Small intestine (tissue), 7 donors: ENCODE measurements at regions not wholly inside any gene's neighbourhood (a gene's known extent, or its start where the extent isn't known, plus 50 kb on each side); places are given as distances from the start of the nearest gene placed in this dataset.

Source experiments
- DNase-seq, 2 donors: peaks; one replicate each; pipeline versions ENCODE4 v3.0.0 to v3.0.0-alpha.2; 2013
- FAIRE-seq: peaks from 2 replicates; lab custom pipeline; 2012; peaks lifted over from hg19 to GRCh38; lab: Jason Lieb, UNC
- H3K27ac ChIP-seq, 3 donors: one replicate each; pipeline ENCODE4 v1.5.1; 2013; ENCODE audit warnings: low read length in 2 of 3, mild to moderate bottlenecking in 2 of 3, control low read depth in 1 of 3, inconsistent platforms in 1 of 3, low read depth in 1 of 3, moderate library complexity in 1 of 3
- H3K27me3 ChIP-seq, 3 donors: one replicate each; pipeline ENCODE4 v1.6.1; 2013; ENCODE audit warnings: low read length in 3 of 3, inconsistent platforms in 1 of 3; ENCODE audit not compliant: control insufficient read depth in 3 of 3, insufficient read depth in 3 of 3
- H3K36me3 ChIP-seq, 3 donors: one replicate each; pipeline ENCODE4 v1.6.1; 2013; ENCODE audit warnings: low read length in 3 of 3, inconsistent platforms in 1 of 3, low read depth in 1 of 3, mild to moderate bottlenecking in 1 of 3, moderate library complexity in 1 of 3; ENCODE audit not compliant: control insufficient read depth in 3 of 3, insufficient read depth in 2 of 3
- H3K4me1 ChIP-seq, 3 donors: one replicate each; pipeline ENCODE4 v1.6.1; 2013; ENCODE audit warnings: low read length in 2 of 3, inconsistent platforms in 1 of 3, low read depth in 1 of 3, mild to moderate bottlenecking in 1 of 3, moderate library complexity in 1 of 3; ENCODE audit not compliant: control insufficient read depth in 3 of 3, insufficient read depth in 2 of 3
- H3K4me3 ChIP-seq, 3 donors: one replicate each; pipeline ENCODE4 v1.5.1; 2013; ENCODE audit warnings: low read length in 3 of 3, control low read depth in 1 of 3, inconsistent platforms in 1 of 3, low read depth in 1 of 3, mild to moderate bottlenecking in 1 of 3, moderate library complexity in 1 of 3
- H3K9me3 ChIP-seq, 2 donors: one replicate each; pipeline ENCODE4 v1.6.1; 2013; ENCODE audit warnings: low read depth in 1 of 2, low read length in 1 of 2; ENCODE audit not compliant: control insufficient read depth in 2 of 2, insufficient read depth in 1 of 2
- WGBS, 3 donors: extraction: QIAGEN DNeasy Blood & Tissue Kit; methylation state at CpG; one replicate each; pipeline ENCODE4 v1.1.7; 2013; 5-methylcytosine and 5-hydroxymethylcytosine counted together
- donor health status: healthy with polysubstance abuse.
- donor health status: control.
- donor health status: control.
- donor health status: Bipolar disorder and iron deficiency.
- donor health status: healthy.

DNA sequence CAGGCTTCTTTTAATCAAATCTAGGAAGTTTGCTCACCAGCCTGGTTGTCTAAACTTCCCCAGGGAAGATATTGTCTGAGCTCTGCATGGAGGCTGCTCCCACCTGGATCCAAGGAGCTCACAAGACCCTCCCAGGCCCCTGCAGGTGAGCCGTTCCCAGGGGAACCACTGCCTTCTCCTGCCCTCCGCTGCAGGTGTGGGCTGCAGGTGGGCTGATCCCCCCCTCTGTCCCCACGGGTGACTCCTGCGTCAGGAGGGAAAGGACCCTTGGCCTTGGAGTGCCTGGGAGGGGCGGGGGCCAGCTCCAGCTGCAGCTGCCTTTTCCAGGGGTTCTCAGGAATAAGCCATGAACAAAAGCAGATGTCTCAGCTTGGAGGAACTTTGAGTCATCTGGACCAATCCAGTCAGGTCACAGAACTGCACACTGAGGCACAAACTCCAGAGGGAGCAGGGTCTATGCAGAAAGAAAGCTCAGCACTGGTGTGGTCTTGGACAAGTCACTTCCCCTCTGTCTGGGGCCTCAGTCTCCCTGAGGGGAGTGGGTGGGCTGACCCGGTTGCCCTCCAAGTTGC, 246.6 kb upstream of the RTL1 start:
- Histone ChIP-seq H3K9me3 (no peaks in the 10 kb centered on the region), H3K4me1 (no peaks in the 10 kb centered on the region), H3K36me3 (no peaks in the 10 kb centered on the region), H3K27ac (no peak overlapping the region), H3K4me3 (no peak overlapping the region), H3K27me3 (peaks cover 0 to 15% (median 0%) of the 10 kb centered on the region in 3 donors)
- WGBS, 3 donors: 27 to 62% (median 62%) methylated on average over 5 to 6 of the region's 6 CpGs
- FAIRE-seq: no peak
- no peak for DNase-seq

DNA sequence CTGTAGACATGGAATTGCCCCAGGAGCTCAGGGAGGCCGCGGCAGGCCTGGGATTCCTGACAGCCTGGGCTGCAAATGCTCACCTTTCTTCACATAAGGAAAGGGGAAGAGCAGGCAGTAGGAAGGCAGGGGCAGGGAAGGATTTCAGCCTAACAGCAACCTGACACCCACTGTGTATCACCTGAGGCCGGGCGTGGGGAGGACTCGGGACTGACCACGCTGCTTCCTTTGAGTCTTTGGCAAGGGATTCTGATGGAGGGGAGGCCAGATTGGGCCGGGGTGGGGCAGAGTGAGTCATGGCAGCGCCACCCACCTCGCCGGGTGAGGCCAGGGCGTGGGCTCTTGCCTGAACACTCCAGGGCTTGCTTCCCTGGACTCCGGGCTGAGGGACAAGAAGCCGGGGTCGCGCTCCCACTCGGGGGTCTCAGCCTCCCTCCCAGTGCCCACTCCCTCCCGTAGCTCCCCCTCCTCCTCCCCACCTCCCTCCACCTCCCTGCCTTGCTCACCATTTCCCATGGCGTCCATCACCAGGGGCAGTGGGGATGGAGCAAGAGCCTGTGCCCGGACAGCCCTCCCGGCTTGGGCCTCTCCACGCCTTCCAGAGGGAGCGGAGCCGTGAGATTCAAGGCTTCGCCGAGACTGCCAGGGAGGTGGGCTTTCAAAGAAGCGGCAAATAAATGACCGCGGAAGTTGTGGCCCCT, 247.9 kb upstream of the RTL1 start:
- Histone ChIP-seq H3K27ac (no peak overlapping the region), H3K4me1 (no peaks in the 10 kb centered on the region), H3K4me3 (no peak overlapping the region), H3K9me3 (no peaks in the 10 kb centered on the region), H3K27me3 (peaks cover 0 to 15% (median 0%) of the 10 kb centered on the region in 3 donors), H3K36me3 (no peaks in the 10 kb centered on the region)
- 48 to 72% (median 62%) methylated on average over 28 of the region's 28 CpGs for WGBS, 3 donors
- DNase-seq: no peak
- FAIRE-seq: no peak

DNA sequence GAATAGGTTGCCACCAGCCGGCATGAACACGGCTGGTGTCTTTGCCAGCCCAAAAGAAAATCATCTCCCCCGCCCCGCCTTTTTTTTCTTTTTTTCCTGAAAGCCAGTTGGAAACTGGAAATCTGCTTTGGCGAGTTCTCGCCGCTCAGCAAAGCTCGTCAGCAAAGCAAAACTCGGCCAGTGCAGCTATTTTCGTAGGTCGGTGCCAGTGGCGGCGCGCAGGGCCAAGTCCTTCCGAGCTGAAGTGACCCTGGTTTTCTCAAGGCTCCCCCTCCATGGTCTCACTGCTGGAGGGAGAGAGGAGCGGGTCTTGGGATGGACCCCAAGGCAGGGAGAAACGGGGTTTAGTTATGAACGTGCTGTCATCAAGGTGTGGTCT, 248.4 kb upstream of the RTL1 start:
- no peak for FAIRE-seq
- no peak for DNase-seq
- Histone ChIP-seq H3K27ac (no peak overlapping the region), H3K9me3 (no peaks in the 10 kb centered on the region), H3K4me1 (no peaks in the 10 kb centered on the region), H3K4me3 (no peak overlapping the region), H3K36me3 (no peaks in the 10 kb centered on the region), H3K27me3 (peaks cover 0 to 15% (median 2%) of the 10 kb centered on the region in 3 donors)
- 82 to 85% (median 83%) methylated on average over 18 of the region's 18 CpGs for WGBS, 3 donors

DNA sequence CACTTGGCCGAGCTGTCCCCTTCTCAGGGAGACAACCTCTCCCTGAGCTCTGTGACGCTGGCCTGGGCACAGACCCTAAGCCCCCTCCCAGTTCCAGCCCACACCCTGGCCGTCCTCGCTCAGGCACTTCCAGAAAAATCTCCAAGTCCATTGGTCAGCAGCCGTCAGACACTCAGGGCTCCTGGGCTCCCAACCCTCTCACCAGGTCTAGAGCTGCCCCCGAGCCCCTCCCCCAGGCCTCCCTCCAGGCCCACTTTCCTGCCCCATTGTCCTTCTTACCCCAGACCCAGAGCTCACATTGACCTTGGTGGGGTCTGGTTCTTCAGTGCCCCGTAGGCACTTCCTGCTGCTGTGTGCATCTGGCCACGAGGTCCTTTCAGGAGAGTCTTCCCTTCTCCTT, 249.3 kb upstream of the RTL1 start:
- Histone ChIP-seq H3K36me3 (no peaks in the 10 kb centered on the region), H3K27ac (no peak overlapping the region), H3K27me3 (peaks cover 0 to 15% (median 2%) of the 10 kb centered on the region in 3 donors), H3K4me1 (no peaks in the 10 kb centered on the region), H3K9me3 (no peaks in the 10 kb centered on the region), H3K4me3 (no peak overlapping the region)
- FAIRE-seq (no peak), DNase-seq (no peak)
- WGBS, 3 donors: 80 to 90% (median 85%) methylated on average over 8 of the region's 8 CpGs

DNA sequence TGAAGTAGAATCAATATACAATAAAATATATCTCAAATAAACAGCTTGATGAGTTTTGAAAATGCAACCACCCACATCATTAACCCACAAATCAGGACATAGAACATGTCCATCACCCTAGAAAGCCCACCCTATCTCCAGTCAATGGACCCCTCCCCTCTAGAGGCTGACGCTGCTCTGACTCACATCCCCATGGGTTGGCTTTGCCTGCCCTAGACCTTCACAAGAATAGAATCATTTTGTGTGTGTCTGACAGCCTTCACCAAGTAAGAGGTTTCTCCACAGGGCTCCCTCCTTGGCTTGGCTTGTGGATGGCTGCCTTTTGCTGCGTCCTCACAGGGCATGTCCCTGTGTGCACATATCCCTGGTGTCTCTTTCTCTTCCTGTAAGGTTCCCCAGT, 250.2 kb upstream of the RTL1 start:
- DNase-seq: no peak
- no peak overlapping the region for H3K27ac ChIP-seq
- WGBS, 3 donors: 75 to 87% (median 84%) methylated on average over 2 of the region's 2 CpGs
- no peaks in the 10 kb centered on the region for H3K9me3 ChIP-seq
- no peak overlapping the region for H3K4me3 ChIP-seq
- H3K36me3 ChIP-seq: no peaks in the 10 kb centered on the region
- FAIRE-seq: no peak
- H3K4me1 ChIP-seq: no peaks in the 10 kb centered on the region
- H3K27me3 ChIP-seq: peaks cover 0 to 15% (median 2%) of the 10 kb centered on the region in 3 donors

DNA sequence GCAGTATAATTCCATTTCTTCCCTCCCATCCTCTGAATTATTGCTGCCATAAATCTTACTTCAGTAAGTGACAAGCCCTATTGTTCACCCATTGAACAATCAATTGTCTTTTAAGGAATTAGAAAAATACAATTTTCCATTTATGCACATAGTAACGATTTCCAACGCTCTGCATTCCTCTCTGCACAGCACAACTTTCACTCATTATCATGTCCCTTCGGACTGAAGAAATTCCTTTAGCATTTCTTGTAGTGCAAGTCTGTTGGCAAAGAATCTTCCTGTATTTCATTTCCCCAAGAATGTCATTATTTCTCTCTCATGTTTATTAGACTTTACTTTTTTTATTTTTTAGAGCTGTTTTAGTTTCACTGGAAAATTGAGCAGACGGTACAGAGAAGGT, 252.1 kb upstream of the RTL1 start:
- DNase-seq: no peak

DNA sequence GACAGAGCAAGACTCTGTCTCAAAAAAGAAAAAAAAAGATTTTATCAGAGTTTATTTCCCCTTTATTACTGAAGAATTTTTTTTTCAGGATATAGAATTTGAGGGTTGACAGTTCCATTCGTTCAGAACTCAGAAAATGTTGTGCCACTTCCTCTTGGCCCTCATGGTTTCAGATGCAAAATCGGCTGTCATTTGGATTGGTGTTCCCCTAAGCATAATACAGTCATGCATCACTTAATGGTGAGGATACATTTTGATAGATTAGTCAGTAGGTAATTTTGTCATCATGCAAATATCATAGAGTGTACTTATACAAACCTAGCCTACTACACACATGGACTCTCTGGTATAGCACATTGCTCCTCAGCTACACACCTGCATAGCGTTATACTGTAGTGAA, 263.9 kb upstream of the RTL1 start:
- WGBS, 3 donors: 64 to 73% (median 72%) methylated on average over 3 of the region's 3 CpGs
- peaks cover 0 to 7% of the 10 kb centered on the region in 2 donors for H3K9me3 ChIP-seq
- H3K4me3 ChIP-seq: no peak overlapping the region
- H3K27me3 ChIP-seq: peaks cover 0 to 3% (median 0%) of the 10 kb centered on the region in 3 donors
- no peaks in the 10 kb centered on the region for H3K4me1 ChIP-seq
- no peaks in the 10 kb centered on the region for H3K36me3 ChIP-seq
- no peak overlapping the region for H3K27ac ChIP-seq
- FAIRE-seq (no peak), DNase-seq (no peak)

More for the DNA sequence above, 252.1 kb upstream of the RTL1 start:
- FAIRE-seq: no peak
- no peak overlapping the region for H3K4me3 ChIP-seq
- H3K27me3 ChIP-seq: peaks cover 0 to 15% (median 2%) of the 10 kb centered on the region in 3 donors
- H3K36me3 ChIP-seq: no peaks in the 10 kb centered on the region
- H3K9me3 ChIP-seq: no peaks in the 10 kb centered on the region
- H3K4me1 ChIP-seq: no peaks in the 10 kb centered on the region
- H3K27ac ChIP-seq: no peak overlapping the region
- WGBS, 3 donors: 76 to 86% (median 82%) methylated on average over 4 of the region's 4 CpGs

DNA sequence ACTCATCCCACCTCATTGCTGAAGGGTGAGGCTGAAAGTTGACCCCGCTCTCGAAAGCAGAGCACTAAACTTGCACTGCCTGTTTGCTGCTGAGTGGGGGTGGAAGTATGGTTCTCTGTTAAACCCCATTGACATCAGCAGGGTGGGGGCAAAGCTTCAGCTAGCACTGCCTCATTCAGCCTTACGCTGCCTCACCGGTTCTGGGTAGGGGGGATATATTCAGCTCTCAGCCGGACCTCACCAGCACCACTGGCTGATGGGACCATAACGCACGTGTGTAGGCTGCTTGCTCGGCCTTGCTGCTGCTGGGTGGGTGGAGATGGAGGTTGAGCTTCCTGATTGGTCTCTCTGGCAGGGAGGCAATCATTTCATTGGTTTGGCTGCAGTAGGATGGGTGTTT, 265.7 kb upstream of the RTL1 start:
- H3K9me3 ChIP-seq: peaks cover 0 to 17% of the 10 kb centered on the region in 2 donors
- no peak overlapping the region for H3K4me3 ChIP-seq
- no peaks in the 10 kb centered on the region for H3K4me1 ChIP-seq
- FAIRE-seq (no peak), DNase-seq (no peak)
- no peaks in the 10 kb centered on the region for H3K36me3 ChIP-seq
- 63 to 74% (median 71%) methylated on average over 8 of the region's 8 CpGs for WGBS, 3 donors
- H3K27ac ChIP-seq: no peak overlapping the region
- peaks cover 0 to 7% (median 0%) of the 10 kb centered on the region in 3 donors for H3K27me3 ChIP-seq
